ENCODE measurements at regions not wholly inside any gene's neighbourhood (a gene's known extent, or its start where the extent isn't known, plus 50 kb on each side); places are given as distances from the start of the nearest gene placed in this dataset.

GRCh38 chr18:42409005-42409404 lies 454.0 kb downstream of the PIK3C3 start:
- no peak overlapping the region for H2BK20ac ChIP-seq (ENCODE audit: low read depth, low read length, poor library complexity, severe bottlenecking)
- H3K27me3 ChIP-seq (ENCODE audit: insufficient read depth, low read length), result no peaks in the 10 kb centered on the region
- H4K5ac ChIP-seq (ENCODE audit: insufficient read length, low read depth, low read length), result no peak overlapping the region
- no peak overlapping the region for H3K4ac ChIP-seq (ENCODE audit: low read depth, low read length)
- no peak overlapping the region for H3K9ac ChIP-seq (ENCODE audit: extremely low read depth, insufficient read length, low read length)
- H3K18ac ChIP-seq (ENCODE audit: insufficient read length, low read depth, low read length), result no peak overlapping the region
- H3K27ac ChIP-seq (ENCODE audit: insufficient read length, low read depth, low read length), result no peak overlapping the region
- H3K14ac ChIP-seq (ENCODE audit: insufficient read depth, low read length), result no peak overlapping the region
- no peaks in the 10 kb centered on the region for H3K4me1 ChIP-seq (ENCODE audit: insufficient read depth, low read length)
- no peak overlapping the region for H2BK15ac ChIP-seq (ENCODE audit: low read depth, low read length)
- no peak overlapping the region for H4K91ac ChIP-seq (ENCODE audit: insufficient read length, low read depth, low read length)
- H2AK5ac ChIP-seq (ENCODE audit: insufficient read length, low read length), result no peak overlapping the region
- no peaks in the 10 kb centered on the region for H3K23me2 ChIP-seq (ENCODE audit: insufficient read length, low read depth, low read length, poor library complexity, severe bottlenecking)
- no peak overlapping the region for H2BK12ac ChIP-seq (ENCODE audit: insufficient read length, low read depth, low read length)
- Mint-ChIP-seq H3K4me3 (no peak overlapping the region), H3K27me3 (ENCODE audit: low read depth) (no peaks in the 10 kb centered on the region), H3K27ac (no peak overlapping the region), H3K4me1 (no peaks in the 10 kb centered on the region; a peak in 1 of 4 replicates), H3K9me3 (peaks cover 29 to 40% of the 10 kb centered on the region in 2 experiments), H3K36me3 (ENCODE audit: insufficient read depth in 1 of 3, low read depth in 3 of 3) (peaks cover 13 to 24% (median 20%) of the 10 kb centered on the region in 3 experiments)
- H3T11ph ChIP-seq (ENCODE audit: low read length), result no peak overlapping the region
- H3K9me3 ChIP-seq (ENCODE audit: control insufficient read depth, low read depth, low read length), result peaks cover 18% of the 10 kb centered on the region
- no peaks in the 10 kb centered on the region for H3K79me1 ChIP-seq (ENCODE audit: insufficient read depth, low read depth, low read length, poor library complexity, severe bottlenecking)
- no CpG with 5 or more reads among the region's 5 CpGs for WGBS (ENCODE audit: extremely low coverage, insufficient read length, low lambda C conversion rate)
- no peak overlapping the region for H3K56ac ChIP-seq (ENCODE audit: insufficient read length, low read depth, low read length)
- no peak overlapping the region for H3K23ac ChIP-seq (ENCODE audit: insufficient read length, low read depth, low read length)
- no peaks in the 10 kb centered on the region for H3K79me2 ChIP-seq (ENCODE audit: insufficient read depth, low read length)
- no peak overlapping the region for H2BK5ac ChIP-seq (ENCODE audit: insufficient read length, low read length)
- H4K8ac ChIP-seq (replicated peaks; ENCODE audit: insufficient read length, low read depth, low read length), result no peak overlapping the region
- no peaks in the 10 kb centered on the region for H4K20me1 ChIP-seq (ENCODE audit: control insufficient read depth, insufficient read depth, insufficient read length)
- no peak overlapping the region for H2AFZ ChIP-seq (ENCODE audit: low read length)
- TF ChIP-seq, protein P1, sequence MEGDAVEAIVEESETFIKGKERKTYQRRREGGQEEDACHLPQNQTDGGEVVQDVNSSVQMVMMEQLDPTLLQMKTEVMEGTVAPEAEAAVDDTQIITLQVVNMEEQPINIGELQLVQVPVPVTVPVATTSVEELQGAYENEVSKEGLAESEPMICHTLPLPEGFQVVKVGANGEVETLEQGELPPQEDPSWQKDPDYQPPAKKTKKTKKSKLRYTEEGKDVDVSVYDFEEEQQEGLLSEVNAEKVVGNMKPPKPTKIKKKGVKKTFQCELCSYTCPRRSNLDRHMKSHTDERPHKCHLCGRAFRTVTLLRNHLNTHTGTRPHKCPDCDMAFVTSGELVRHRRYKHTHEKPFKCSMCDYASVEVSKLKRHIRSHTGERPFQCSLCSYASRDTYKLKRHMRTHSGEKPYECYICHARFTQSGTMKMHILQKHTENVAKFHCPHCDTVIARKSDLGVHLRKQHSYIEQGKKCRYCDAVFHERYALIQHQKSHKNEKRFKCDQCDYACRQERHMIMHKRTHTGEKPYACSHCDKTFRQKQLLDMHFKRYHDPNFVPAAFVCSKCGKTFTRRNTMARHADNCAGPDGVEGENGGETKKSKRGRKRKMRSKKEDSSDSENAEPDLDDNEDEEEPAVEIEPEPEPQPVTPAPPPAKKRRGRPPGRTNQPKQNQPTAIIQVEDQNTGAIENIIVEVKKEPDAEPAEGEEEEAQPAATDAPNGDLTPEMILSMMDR (conservative IDR thresholded peaks at IDR 0.05), result no peak
- no peak overlapping the region for H2BK120ac ChIP-seq (ENCODE audit: low read depth, low read length, poor library complexity, severe bottlenecking)
- H3K4me2 ChIP-seq (ENCODE audit: insufficient read depth, insufficient read length, low read length), result no peak overlapping the region
- DNase-seq, result no peak
